ENCODE measurements at regions not wholly inside any gene's neighbourhood (a gene's known extent, or its start where the extent isn't known, plus 50 kb on each side); places are given as distances from the start of the nearest gene placed in this dataset.

DNA sequence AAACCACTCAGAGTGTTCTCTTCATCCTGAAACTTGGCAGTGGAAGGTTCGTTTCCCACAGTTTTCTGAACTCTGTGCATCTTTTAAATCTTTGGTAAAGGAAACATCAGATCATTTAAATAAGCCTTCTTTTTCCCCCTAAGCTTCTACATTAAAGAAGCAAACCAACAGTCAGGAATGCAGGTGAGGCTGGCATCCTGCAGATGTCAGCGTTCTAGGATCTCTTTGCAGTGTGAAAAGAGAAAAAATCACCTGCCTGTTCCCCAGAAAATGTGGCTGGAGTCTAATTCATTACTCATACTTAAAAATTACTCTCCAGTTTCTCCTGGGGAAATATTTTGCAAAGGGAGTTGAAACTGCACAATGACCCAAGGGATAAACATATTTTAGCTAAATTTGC lies 64.5 kb upstream of the ZCCHC2 start:
- no peak for ATAC-seq
- no peak for TF ChIP-seq CSDC2 (CRISPR knock-in tag; IDR thresholded peaks at IDR 0.05)

DNA sequence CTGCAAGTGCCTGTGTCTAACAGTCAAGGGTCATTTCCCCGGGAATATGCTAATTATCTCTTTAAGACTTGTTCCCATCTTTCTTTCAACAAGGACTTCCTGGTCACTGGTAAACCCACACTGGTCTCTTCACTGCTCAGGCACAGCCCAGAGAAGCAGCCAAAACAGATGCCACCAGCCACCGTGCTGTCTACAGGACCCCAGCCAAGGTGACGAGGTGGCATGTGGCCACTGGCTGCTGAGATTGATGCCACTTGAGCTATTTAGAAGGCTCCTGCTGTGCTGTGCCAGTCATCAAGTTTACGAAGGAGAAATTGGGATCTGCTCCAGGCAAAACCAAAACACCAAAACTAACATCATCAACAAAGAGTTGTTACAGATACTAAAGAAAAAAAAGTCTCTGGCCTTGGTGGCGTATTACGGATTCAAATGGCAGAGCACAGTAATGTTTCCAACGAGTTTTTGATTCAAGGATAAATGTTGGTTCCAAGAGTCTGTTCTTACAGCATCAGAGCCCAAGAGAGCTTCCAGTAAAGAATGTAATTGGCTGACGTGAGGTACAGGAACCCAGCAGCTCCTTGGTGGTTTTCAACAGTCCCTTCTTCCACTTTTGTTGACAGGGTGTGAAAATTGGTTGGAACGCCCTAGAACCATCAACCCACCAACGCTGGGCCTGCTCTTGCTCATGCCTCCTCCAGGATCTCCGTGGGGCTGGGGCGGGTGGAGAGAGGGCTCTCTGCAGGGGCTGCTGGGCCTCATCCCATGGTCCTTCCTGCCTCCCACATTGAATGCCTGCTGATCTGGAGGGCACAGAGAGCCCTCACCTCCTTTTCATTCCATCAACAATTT lies 63.7 kb upstream of the ZCCHC2 start:
- ATAC-seq: no peak

DNA sequence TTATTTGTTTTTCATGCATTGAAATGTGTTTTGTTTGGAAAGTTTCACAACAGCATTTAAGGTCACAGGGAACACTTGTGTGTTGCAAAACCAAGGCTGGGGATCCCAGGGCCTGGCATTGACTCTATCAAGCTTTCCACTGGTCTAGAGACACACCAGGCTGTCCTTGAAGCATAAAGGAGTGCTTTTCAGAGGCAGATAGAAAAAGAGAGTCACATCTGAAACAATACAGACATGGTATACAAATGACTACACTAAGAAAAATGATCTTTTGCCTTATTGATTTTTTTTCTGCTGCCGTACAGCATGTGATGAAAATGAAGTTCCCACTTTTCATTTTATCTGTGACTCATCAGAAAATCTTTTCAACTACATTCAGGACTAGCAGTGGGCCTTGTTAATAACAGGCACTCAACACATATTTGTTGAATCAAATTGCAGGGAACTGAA lies 61.9 kb upstream of the ZCCHC2 start:
- TF ChIP-seq, protein P1, sequence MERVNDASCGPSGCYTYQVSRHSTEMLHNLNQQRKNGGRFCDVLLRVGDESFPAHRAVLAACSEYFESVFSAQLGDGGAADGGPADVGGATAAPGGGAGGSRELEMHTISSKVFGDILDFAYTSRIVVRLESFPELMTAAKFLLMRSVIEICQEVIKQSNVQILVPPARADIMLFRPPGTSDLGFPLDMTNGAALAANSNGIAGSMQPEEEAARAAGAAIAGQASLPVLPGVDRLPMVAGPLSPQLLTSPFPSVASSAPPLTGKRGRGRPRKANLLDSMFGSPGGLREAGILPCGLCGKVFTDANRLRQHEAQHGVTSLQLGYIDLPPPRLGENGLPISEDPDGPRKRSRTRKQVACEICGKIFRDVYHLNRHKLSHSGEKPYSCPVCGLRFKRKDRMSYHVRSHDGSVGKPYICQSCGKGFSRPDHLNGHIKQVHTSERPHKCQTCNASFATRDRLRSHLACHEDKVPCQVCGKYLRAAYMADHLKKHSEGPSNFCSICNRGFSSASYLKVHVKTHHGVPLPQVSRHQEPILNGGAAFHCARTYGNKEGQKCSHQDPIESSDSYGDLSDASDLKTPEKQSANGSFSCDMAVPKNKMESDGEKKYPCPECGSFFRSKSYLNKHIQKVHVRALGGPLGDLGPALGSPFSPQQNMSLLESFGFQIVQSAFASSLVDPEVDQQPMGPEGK (CRISPR knock-in tag; IDR thresholded peaks at IDR 0.05; ENCODE audit: borderline replicate concordance): no peak
- TF ChIP-seq OSR1 (CRISPR knock-in tag; IDR thresholded peaks at IDR 0.05): no peak
- no peak for TF ChIP-seq ZFP3 (CRISPR knock-in tag; IDR thresholded peaks at IDR 0.05)
- no peak for TF ChIP-seq ZFP30 (CRISPR knock-in tag; IDR thresholded peaks at IDR 0.05)
- TF ChIP-seq ZNF565 (CRISPR knock-in tag; conservative IDR thresholded peaks at IDR 0.05; ENCODE audit: low read depth): no peak
- no peak for TF ChIP-seq ZC3H10 (CRISPR knock-in tag; IDR thresholded peaks at IDR 0.05)
- TF ChIP-seq SNAI2 (CRISPR knock-in tag; IDR thresholded peaks at IDR 0.05): no peak
- no peak for TF ChIP-seq ESRRG (CRISPR knock-in tag; IDR thresholded peaks at IDR 0.05)
- no peak for TF ChIP-seq PPARA (CRISPR knock-in tag; IDR thresholded peaks at IDR 0.05; ENCODE audit: borderline replicate concordance)
- TF ChIP-seq CSDC2 (CRISPR knock-in tag; IDR thresholded peaks at IDR 0.05): no peak
- no peak for TF ChIP-seq ISL1 (CRISPR knock-in tag; IDR thresholded peaks at IDR 0.05)
- TF ChIP-seq, protein P2, sequence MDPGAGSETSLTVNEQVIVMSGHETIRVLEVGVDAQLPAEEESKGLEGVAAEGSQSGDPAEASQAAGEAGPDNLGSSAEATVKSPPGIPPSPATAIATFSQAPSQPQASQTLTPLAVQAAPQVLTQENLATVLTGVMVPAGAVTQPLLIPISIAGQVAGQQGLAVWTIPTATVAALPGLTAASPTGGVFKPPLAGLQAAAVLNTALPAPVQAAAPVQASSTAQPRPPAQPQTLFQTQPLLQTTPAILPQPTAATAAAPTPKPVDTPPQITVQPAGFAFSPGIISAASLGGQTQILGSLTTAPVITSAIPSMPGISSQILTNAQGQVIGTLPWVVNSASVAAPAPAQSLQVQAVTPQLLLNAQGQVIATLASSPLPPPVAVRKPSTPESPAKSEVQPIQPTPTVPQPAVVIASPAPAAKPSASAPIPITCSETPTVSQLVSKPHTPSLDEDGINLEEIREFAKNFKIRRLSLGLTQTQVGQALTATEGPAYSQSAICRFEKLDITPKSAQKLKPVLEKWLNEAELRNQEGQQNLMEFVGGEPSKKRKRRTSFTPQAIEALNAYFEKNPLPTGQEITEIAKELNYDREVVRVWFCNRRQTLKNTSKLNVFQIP (CRISPR knock-in tag; IDR thresholded peaks at IDR 0.05; ENCODE audit: borderline replicate concordance, low read depth): no peak
- TF ChIP-seq RARB (CRISPR knock-in tag; IDR thresholded peaks at IDR 0.05): no peak
- no peak for TF ChIP-seq ZNF8 (CRISPR knock-in tag; IDR thresholded peaks at IDR 0.05)
- TF ChIP-seq ARNTL (CRISPR knock-in tag; IDR thresholded peaks at IDR 0.05; ENCODE audit: borderline replicate concordance, low read depth): no peak
- ATAC-seq: peak; percentile 34; the same call in 2 of the 3 replicates

More for the DNA sequence above, 63.7 kb upstream of the ZCCHC2 start:
- TF ChIP-seq, protein P2 (CRISPR knock-in tag; IDR thresholded peaks at IDR 0.05; ENCODE audit: borderline replicate concordance, low read depth): no peak
- no peak for TF ChIP-seq PPARA (CRISPR knock-in tag; IDR thresholded peaks at IDR 0.05; ENCODE audit: borderline replicate concordance)
- TF ChIP-seq ZFP3 (CRISPR knock-in tag; IDR thresholded peaks at IDR 0.05): no peak
- no peak for TF ChIP-seq ZNF70 (CRISPR knock-in tag; IDR thresholded peaks at IDR 0.05)
- no peak for TF ChIP-seq OSR1 (CRISPR knock-in tag; IDR thresholded peaks at IDR 0.05)
- no peak for TF ChIP-seq TCF4 (CRISPR knock-in tag; IDR thresholded peaks at IDR 0.05; ENCODE audit: borderline replicate concordance)
- TF ChIP-seq, protein P3, sequence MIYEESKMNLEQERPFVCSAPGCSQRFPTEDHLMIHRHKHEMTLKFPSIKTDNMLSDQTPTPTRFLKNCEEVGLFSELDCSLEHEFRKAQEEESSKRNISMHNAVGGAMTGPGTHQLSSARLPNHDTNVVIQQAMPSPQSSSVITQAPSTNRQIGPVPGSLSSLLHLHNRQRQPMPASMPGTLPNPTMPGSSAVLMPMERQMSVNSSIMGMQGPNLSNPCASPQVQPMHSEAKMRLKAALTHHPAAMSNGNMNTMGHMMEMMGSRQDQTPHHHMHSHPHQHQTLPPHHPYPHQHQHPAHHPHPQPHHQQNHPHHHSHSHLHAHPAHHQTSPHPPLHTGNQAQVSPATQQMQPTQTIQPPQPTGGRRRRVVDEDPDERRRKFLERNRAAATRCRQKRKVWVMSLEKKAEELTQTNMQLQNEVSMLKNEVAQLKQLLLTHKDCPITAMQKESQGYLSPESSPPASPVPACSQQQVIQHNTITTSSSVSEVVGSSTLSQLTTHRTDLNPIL (CRISPR knock-in tag; IDR thresholded peaks at IDR 0.05; ENCODE audit: low read depth): no peak
- TF ChIP-seq CSDC2 (CRISPR knock-in tag; IDR thresholded peaks at IDR 0.05): no peak
- TF ChIP-seq, protein P4, sequence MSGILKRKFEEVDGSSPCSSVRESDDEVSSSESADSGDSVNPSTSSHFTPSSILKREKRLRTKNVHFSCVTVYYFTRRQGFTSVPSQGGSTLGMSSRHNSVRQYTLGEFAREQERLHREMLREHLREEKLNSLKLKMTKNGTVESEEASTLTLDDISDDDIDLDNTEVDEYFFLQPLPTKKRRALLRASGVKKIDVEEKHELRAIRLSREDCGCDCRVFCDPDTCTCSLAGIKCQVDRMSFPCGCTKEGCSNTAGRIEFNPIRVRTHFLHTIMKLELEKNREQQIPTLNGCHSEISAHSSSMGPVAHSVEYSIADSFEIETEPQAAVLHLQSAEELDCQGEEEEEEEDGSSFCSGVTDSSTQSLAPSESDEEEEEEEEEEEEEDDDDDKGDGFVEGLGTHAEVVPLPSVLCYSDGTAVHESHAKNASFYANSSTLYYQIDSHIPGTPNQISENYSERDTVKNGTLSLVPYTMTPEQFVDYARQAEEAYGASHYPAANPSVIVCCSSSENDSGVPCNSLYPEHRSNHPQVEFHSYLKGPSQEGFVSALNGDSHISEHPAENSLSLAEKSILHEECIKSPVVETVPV (CRISPR knock-in tag; IDR thresholded peaks at IDR 0.05): no peak
- TF ChIP-seq, protein P1 (CRISPR knock-in tag; IDR thresholded peaks at IDR 0.05; ENCODE audit: borderline replicate concordance): no peak
- no peak for TF ChIP-seq ARNTL (CRISPR knock-in tag; IDR thresholded peaks at IDR 0.05; ENCODE audit: borderline replicate concordance, low read depth)
- no peak for TF ChIP-seq ZNF565 (CRISPR knock-in tag; conservative IDR thresholded peaks at IDR 0.05; ENCODE audit: low read depth)
- no peak for TF ChIP-seq GLIS3 (CRISPR knock-in tag; IDR thresholded peaks at IDR 0.05)
- TF ChIP-seq TOX (CRISPR knock-in tag; IDR thresholded peaks at IDR 0.05; ENCODE audit: borderline replicate concordance): no peak
